AG10803 (cell line): ENCODE measurements at regions not wholly inside any gene's neighbourhood (a gene's known extent, or its start where the extent isn't known, plus 50 kb on each side); places are given as distances from the start of the nearest gene placed in this dataset.
A peak's percentile ranks its signal among the peaks of the same experiment; 100 is the strongest.

Source experiments
- DNase-seq: peaks from one replicate; pipeline ENCODE4 v3.0.0; 2010; ENCODE audit warnings: low read depth
- H3K4me3 ChIP-seq: 2 replicates; pipeline ENCODE4 v1.5.1; 2011; ENCODE audit warnings: mild to moderate bottlenecking, low read length, control low read depth
- CTCF ChIP-seq: conservative IDR thresholded peaks from 2 replicates; pipeline ENCODE4 v1.5.1; 2011; ENCODE audit warnings: mild to moderate bottlenecking, low read length, control low read depth, inconsistent platforms

GRCh38 chr10:47173929-47174442 lies 126.0 kb upstream of the GDF10 start:
- H3K4me3 ChIP-seq: no peak overlapping the region
- peak; percentile 8 for DNase-seq
- TF ChIP-seq CTCF: no peak

GRCh38 chr10:47175181-47176123 lies 124.5 kb upstream of the GDF10 start:
- TF ChIP-seq CTCF: no peak
- H3K4me3 ChIP-seq: no peak overlapping the region
- no peak for DNase-seq

GRCh38 chr10:47176206-47176902 lies 123.6 kb upstream of the GDF10 start:
- no peak overlapping the region for H3K4me3 ChIP-seq
- no peak for DNase-seq
- no peak for TF ChIP-seq CTCF

- TF ChIP-seq CTCF: no peak
- peak; percentile 85 for DNase-seq
- H3K4me3 ChIP-seq: no peak overlapping the region
These were observed 122.8 kb upstream of the GDF10 start for GRCh38 chr10:47176903-47177868.

GRCh38 chr10:47178537-47179290 lies 121.3 kb upstream of the GDF10 start:
- TF ChIP-seq CTCF: no peak
- no peak overlapping the region for H3K4me3 ChIP-seq
- no peak for DNase-seq

GRCh38 chr10:47179291-47179647 lies 120.7 kb upstream of the GDF10 start:
- no peak for TF ChIP-seq CTCF
- no peak overlapping the region for H3K4me3 ChIP-seq
- DNase-seq: no peak
